Stimulated activated CD4-positive, alpha-beta T cell treated with anti-CD3 and anti-CD28 coated beads, TNF-alpha, amount 100 ng/mL, for 1 hour (primary cell): ENCODE measurements at regions not wholly inside any gene's neighbourhood (a gene's known extent, or its start where the extent isn't known, plus 50 kb on each side); places are given as distances from the start of the nearest gene placed in this dataset.

Experiments
- DNase-seq, 3 donors: peaks; one replicate each; pipeline ENCODE4 v3.0.0-alpha.2; 2020; ENCODE audit warnings: low read depth in 3 of 3, low spot score in 1 of 3

DNA sequence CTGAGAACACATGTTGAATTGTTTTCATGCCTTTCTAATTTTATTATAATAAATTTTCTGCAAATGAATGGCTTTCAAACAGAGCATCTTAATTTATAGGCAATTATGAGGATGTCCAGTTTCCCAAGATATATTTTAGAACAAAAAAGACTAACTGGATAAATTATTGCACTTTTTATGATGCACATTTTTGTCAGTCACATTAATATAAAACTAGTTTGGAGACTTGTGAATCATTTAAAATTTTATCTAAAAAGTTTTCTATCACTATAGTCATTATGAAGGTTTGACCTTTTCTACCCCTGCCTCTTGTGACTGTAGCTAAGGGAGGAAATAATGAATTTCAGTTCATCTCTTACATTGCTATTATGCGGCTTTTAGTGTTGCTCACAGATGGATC is 393.8 kb downstream of the TAF11L14 start:
- DNase-seq, result no peak

DNA sequence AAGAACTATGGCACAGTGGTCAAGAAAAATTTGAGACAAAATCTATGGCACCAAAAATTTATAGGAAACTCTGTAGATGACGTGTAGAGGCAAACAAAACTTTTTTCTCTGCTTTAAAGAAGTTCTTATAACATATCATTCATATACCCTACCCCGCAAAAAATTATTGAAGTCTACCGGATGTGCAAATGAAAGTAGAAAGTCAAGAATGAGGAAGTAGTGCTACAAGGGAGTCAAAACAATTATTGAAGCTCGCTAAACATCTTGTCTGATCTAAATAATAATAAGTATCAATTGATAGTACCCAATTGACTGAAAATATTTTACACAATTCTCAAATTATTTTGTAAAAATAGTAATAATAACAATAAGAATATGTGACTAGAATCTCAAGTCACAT is 398.5 kb downstream of the TAF11L14 start:
- DNase-seq, result no peak

DNA sequence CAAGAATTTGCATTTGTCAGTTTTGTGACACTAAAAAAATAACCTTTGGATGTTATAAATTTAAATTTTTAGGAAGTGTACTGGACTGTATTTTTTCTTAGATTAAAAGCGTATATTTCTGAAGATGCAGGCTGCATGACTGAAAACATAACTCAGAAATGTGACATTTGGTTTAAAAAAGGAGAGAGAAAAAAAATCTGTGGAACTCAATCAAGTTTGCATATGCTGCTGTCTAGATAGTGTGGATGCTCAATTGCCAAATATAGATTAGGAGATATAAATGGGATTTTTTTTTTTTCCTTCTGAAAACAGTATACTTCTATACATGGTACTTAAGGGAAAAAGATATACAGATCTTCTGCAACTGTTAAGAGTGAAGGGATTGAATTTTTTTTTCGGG is 402.3 kb downstream of the TAF11L14 start:
- DNase-seq, result no peak

DNA sequence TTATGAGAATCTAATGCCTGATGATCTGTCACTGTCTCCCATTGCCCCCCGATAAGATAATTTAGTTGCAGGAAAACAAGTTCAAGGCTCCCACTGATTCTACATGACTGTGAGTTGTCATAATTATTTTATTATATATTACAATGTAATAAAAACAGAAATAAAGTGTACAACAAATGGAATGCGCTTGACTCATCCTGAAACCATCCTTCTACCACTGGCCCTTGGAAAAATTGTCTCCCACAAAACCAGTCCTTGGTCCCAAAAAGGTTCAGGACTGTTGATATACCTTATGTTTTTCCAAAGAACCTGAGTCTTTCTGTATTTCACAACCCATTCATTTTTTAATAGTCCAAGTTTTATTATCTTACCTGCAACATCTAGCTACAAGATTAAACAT is 403.5 kb downstream of the TAF11L14 start:
- no peak for DNase-seq

DNA sequence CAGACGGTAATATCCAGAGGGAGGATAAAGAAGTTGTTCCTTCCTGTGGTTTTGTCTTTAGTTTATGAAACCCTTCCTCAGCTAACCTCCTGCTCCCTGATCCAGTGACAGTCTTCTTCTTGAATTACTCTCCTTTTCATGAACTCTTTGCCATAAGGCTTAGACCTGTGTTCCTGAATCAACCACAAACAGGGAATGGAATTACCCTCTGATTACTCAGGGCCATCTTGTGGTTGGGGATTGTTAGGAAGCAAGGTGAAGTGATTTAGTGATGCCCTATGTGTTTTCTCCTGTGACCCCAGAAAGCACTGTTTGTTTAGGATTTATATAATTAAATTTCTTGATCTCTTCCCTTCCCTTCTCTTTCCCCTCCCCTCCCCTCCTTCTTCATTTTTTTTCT is 409.1 kb downstream of the TAF11L14 start:
- DNase-seq, result no peak

DNA sequence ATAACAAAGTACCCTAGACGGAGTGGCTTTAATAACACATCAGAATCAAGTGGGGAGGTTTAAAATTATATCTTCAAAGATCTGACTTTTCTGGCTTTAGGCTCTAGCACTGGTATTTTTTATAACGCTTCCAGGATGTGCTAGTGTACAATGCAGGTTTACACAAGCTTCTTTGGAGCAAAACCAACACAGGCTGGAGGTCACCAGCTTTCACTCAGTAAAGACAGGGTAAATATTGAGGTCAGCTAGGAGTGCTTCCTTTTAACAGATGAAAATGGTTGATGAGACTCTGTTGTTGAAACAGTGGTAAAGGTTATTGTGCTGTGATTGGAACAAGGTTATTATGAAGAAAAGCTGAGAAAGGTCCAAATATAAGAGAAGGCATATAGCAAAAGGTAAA is 414.2 kb downstream of the TAF11L14 start:
- DNase-seq, result no peak

DNA sequence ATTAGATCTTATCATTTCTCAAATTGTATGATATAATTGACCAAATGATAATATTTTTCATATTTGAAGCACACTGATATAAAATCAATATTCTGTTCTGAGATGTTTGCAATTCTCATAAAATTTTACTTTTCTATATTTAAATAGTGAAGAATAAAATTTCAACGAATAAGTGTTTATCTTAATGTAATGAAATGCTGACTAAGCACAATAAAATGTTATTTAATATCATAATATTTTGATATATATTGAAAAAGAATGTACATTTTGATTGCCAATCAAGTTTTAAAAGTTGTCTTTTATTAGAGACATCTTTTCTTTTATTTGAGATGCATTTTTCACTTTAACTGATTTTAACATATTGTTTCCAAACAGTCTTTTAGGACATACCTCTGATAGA is 416.1 kb downstream of the TAF11L14 start:
- DNase-seq, result no peak

DNA sequence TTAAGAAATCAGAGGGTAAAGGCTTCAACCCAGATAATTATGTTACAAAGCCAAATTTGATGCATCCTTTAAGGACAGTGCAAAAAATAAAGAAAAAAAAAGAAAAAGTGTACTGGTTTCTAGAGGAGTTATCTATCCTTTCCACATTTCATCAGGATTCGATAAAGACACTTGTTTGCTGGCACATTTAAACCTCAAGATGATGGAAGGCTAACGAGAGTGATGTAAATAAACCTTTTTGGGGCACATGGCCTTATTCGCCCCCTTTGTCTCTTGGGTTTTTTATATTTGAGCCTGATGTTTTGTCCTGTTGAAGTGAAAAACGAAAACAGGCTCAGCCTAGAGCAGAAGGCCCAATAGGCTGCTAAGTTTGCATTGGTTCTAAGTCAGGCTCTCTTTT is 416.5 kb downstream of the TAF11L14 start:
- no peak for DNase-seq

DNA sequence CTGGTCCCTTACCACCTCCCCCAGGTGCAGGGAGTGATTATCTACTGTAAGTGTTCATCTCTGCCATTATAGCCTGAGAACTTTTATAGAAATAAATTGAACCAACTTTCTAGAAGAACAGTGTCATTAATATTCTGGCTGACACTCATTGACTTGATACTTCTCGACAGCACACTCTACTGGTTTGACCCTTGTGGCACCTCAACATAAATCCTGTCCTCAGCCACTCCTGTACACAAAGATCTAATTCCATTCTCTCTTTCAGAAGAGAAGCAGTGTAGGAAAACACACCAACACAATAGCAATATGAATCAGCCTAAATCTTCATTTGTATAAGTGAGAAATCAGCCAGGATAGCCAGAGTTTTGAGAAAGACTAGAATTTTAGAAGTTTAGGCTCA is 417.7 kb downstream of the TAF11L14 start:
- no peak for DNase-seq

DNA sequence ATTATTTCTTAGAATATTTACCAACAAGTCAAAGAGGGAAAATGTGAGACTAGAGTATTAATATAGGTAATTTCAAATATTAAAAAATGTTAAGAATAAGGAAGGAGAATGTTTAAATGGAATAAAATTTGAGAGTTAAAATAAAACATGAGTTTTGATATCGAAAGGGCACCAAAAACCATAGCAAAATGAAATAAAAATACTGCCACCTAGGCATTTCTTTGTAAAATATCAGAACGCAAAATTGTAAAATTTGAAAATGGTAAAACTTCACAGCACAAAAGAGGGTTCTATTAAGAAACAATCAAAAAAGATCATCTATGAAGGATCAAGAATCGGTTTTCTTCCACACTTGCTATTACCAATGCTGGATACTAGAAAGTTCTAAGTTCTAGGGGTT is 418.3 kb downstream of the TAF11L14 start:
- no peak for DNase-seq

DNA sequence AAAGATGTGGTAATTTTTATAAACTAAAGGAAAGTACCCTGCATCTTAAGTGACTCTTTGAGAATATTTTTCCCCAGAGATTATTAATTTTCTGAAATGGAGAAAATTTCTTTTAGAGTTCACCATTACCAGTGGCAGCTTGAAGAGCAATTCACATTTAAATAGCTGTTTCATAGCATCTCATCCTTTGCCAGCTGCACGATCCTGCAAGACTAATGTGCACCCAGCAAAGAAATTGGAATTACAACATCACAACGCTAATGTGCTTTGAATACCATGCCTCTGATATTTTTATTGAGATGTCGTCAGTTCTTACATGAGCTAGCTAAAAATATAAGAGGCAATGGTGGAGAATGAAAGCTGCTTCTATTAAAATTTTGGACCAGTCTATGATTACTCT is 423.5 kb downstream of the TAF11L14 start:
- no peak for DNase-seq

DNA sequence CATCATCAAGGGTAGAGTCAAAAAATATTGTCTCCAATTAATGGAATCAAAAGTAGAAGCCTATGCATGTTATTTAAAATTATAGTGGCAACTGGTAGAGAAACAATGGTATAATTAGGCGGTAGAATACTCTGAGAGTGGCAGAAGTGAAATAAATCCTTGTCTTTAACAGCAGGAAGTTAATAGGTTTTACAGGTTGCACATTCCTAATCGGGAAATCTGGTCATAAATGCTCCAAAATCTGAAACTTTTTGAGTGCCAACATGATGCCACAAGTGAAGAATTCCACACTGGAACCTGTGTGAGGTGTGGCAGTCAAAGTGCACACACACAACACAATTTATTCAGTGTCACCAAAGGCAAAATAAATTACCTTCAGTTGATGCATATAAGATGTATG is 433.4 kb downstream of the TAF11L14 start:
- no peak for DNase-seq

DNA sequence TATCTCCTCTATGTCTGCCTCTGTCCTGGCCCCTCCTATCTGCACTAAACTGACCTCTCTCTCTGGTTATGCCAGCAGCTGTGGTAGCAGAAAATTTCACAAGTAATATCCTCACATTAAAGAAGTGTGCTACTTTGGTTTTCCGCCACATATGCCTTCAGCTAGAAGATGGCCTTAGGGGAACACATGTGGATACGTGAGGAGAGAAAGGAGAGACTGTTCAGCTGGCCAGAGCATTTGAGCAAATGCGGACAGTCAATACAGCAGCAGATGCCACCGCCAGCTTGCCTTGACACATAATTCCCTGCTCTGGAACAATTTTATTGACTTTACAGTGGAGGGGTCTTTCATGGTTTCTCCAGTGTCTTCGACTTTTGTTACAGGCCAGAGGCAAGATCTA is 434.6 kb downstream of the TAF11L14 start:
- DNase-seq, result no peak

DNA sequence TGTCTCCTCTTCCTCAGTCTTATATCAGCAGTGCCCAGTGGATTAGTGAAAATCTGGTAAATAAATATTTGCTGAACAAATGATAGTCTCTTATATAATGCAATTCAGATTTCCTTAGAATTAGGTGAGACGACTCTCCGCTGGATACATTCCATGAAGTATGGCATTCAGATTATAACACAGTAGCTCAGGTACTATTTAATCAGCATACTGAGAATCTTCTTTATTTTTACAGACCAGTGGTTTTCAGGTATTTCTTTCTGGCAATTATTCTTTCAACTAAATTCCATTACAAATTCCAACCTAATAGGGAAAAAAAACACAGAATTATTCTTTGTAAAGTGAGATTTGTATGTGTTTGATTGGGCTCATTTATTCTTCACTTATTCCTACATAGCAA is 435.5 kb downstream of the TAF11L14 start:
- DNase-seq, result no peak

DNA sequence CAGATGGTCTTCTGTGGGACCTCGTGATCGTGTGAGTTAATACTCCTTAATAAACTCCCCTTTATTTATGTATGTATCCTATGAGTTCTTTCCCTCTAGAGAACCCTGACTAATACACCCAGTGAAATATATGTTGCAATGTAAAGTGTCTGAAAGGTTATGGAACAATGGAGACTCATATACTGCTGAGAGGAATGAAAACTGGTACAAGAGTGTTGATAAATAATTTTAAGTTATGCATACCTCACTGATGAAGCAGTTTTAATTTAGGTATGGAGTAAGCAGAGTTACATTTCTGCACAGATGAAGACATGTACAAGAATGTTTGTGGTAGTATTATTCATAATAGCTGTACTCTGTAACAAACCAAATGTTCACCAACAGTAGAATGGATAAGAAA is 438.3 kb downstream of the TAF11L14 start:
- DNase-seq, result no peak

DNA sequence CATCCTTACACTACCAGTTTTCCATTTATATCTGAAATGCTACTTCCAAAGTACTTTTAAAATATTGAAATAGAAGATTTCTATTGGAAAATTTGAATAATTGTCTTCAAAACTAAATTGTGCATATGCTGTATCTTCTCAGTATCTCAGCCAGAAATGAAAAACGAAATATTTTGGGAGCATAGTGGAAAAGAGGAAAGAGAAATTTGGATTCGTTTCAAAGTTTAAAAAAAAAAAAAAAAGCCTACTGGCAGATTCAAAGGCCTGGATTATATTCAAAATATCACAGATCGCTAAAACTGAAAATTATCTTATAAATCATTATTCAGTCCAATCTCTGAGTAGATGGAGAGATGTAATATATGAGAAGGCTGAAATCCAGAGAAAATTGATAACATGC is 440.7 kb downstream of the TAF11L14 start:
- DNase-seq, result no peak

DNA sequence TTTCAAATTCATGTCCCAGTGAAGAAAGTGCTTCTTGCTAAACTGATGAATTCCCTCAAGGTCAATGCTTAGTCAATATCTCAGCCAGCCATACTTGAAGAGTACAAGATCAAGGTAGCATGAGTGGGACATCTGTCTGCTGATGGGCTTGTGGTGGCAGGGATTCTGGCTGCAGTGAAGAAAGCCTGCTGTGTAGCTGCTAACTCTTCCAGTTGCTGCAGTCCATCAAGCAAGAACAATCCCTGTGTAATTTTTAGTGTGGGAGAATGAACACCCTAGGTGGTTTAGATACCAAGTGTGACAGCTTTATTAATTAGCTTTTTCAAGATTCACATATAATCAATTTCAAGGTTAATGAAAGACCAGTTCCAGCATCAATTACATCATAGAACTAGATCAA is 443.9 kb downstream of the TAF11L14 start:
- DNase-seq, result no peak

DNA sequence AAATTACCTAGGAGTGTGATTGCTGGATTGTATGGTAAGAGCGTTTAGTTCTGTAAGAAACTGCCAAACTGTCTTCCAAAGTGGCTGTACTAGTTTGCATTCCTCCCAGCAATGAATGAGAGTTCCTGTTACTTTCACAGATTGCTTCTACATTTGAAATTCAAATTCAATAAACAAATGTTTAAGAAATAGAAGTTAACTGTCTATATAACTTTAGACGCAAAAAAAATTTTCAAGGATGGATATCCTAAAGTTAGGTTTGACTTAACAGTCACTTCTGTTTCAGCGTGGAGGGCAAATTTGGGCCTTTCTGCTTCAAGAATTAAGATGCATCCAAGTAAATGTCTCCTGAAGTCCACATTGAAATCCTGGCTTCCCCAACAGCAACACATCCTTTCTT is 445.6 kb downstream of the TAF11L14 start:
- DNase-seq, result no peak

DNA sequence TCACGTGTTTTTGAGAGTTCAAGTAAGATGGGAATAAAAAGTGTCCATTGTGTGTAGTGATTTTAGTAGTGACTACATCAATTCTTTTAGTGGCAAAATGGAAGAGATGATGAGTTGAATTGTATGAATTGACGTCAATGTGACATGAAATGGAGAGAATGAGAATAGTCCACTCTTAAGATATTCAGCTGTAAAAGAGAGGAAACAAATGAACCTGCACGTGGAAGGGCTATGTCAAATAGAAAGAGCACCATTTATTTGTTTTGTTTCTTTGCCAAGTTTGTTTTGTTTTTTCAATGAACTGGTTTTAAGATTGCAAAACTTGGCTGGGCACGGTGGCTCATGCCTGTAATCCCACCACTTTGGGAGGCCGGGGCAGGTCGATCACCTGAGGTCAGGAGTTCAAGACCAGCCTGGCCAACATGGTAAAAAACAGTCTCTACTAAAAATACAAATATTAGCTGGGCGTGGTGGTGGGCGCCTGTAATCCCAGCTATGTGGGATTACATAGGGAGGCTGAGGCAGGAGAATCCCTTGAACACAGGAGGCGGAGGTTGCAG is 453.8 kb downstream of the TAF11L14 start:
- no peak for DNase-seq

DNA sequence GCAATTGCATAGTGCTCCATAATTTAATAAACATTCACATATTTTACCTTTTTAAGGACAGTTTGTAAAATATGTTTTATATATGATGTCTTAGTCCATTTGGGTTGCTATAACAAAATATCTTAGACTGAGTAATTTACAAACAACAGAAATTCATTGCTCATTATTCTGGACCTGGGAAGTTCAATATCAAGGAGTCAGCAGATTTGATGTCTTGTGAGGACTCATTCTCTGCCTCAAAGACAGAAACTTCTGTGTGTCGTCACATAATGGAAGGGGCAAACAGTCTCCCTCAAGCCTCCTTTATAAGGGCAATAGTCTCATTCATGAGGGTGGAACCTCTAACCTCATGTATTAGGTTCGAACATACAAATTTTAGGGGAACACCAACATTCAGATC is 455.9 kb downstream of the TAF11L14 start:
- DNase-seq, result no peak

DNA sequence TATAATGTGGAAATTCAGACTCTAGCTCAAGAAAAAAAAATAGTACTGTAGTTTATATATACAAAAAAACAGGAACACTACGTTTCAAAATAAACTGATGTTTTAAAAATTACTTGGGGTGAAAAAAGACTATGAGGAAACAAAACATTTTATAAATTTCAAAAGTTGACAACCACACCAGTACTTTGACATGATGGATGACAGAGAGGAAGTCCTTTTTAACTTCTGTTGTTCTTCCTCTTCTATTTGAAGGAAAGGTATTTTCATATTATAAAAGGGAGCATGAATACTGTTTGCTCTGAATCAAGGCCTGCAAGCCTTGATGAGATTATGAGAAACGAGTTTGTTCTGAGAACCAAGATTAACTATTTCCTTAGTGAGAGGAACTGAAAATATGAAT is 456.9 kb downstream of the TAF11L14 start:
- DNase-seq, result no peak

DNA sequence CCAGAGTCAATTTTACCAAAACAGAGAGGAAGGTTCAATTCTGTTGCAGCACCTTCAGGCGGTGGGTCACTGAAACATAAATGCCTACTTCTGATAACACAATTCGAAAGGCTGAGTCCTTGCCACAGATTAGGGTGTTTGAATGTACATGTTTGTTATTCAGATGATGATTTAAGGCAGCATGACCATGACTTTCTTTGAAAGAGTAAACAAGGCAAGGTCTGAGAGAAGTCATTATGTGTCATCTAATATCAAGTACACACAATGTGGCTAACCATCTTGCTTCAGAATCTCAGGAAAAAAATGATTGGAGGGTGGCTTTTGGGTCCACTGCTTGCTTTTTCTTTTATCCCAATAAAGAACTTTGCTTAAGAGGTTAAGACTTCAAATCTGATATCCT is 457.5 kb downstream of the TAF11L14 start:
- no peak for DNase-seq

DNA sequence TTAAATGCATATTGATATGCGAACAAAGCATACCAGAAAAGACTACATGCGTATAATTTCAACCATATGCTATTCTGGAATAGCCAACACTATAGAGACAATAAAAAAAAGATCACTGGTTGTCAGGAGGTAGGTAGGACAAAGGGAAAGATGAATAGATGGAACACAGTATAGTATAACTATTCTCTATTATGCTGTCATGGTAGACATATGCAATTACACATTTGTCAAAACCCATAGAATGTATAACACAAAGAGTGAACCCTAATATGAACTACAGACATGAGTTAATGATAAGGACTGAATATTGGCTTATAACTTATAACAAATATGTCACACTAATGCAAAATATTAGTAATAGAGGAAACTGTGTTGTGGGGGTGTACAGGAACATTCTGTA is 460.8 kb downstream of the TAF11L14 start:
- DNase-seq, result no peak

DNA sequence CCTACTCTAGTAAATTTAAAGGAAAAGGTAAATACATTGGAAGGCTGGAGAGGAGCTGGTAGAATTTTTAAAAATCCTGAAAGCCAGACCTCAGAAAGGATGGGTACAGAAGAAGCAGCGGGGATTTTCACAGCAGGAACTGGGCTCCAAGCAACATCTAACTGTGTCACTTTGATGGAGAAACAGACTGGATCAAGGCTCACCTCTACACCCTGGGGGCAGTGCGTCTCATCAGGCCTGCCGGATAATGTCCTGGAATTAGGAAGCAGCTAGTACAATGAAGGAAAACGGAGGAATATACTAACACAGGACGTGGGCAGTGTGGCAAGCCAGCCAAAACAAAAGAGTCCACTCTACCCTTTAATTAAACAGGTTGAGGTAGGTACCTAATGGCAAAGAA is 463.6 kb downstream of the TAF11L14 start:
- DNase-seq, result no peak
